ENCODE measurements at regions not wholly inside any gene's neighbourhood (a gene's known extent, or its start where the extent isn't known, plus 50 kb on each side); places are given as distances from the start of the nearest gene placed in this dataset.

GRCh38 chr1:4972761-4973320 lies 318.4 kb downstream of the AJAP1 start:
- DNase-seq, result no peak

DNA sequence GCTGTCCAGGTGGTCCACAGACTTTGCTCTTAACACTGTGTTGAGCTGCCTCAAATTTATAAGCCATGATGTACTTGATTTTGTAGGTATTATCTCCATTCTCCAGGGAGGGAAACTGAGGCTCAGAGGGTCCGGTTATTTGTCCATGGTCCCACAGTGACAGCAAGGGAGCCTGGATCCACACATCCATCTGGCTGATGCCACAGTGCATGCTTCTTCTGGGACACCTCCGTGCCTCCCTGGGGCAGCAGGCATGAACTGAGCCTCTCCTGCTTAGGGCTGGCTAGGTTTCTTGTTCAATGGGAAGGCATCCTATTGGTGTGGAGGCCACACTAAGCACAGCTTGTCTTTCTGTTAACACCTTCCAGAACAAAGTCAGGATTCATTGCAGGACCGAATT lies 317.3 kb downstream of the AJAP1 start:
- DNase-seq, result no peak

DNA sequence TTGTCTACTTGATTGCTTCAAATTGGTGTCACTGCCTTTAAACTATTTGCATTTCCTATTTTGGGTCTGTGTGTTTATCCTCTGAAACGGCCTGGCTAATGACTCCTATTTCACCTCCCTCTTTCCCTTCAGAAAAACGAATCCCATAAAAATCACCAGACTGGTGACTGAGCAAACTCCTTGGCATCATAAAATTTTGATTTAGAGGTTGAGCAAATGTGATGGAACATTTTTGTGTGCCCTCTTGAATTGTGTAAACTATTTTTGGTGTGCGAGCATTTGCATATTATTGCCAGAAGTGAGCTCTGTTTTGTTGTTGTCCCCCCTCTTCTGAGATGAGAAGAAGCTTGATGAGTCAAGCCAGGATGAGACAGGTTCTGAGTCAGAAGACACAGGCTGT lies 316.1 kb downstream of the AJAP1 start:
- no peak for DNase-seq

DNA sequence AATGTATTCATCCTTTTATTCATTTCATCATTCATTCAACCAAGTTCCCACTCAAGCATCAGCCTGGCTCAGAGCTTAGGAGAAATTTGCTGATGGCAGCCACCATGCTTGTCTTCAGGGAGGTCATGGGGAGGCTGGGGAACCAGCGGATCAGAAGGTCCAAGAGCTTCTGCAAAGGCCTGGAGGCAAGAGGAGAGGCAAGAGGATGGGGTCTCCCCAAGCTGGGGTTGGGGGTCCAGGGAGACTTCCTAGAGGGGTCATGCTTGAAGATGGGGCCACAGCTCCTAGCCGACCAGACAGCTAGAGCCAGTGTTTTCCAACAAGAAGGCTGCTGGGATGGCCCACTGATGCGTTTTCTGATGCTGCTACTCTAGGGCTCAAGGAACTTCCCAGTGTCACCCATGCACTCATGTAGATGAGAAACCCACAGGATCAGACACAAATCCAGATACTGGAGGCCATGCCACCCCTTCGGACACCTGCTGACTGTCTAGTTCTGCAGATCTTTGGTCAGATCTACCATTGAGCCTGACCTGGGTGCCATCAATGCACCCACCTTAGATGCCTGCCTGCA lies 315.2 kb downstream of the AJAP1 start:
- DNase-seq, result no peak

DNA sequence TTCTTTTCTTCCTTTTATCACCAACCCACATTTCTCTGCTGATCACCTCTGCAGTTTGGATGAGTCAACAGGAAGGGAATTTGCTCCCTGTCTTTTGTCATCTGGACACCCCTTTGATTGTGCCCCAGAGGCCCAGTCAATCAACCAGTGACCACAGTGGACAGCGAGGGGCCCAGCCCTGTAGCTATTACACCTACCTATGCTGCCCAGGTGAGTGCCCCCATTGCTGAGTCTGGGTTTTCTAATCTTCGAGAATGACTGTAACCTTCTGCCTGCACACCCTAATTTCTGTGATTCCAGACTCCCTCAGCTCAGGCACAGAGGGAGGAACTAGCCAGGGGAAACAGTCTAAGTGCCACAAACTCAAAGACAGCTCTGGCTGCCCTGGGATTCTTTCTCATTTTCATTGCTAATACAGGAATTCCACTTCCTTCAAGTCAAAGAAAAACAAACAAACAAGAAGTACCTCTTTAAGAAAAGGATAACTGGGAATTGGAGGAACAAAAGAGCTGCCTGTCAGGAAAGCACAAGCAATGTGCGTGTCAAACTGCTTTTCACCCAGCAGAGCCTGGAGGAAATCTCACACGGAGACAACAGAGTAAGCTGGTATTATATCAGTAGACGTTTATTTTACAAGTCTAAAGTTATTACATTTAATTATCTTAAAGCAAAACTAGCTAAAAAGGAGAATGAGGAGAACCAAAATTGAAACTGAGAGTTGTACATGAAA lies 311.1 kb downstream of the AJAP1 start:
- no peak for DNase-seq

DNA sequence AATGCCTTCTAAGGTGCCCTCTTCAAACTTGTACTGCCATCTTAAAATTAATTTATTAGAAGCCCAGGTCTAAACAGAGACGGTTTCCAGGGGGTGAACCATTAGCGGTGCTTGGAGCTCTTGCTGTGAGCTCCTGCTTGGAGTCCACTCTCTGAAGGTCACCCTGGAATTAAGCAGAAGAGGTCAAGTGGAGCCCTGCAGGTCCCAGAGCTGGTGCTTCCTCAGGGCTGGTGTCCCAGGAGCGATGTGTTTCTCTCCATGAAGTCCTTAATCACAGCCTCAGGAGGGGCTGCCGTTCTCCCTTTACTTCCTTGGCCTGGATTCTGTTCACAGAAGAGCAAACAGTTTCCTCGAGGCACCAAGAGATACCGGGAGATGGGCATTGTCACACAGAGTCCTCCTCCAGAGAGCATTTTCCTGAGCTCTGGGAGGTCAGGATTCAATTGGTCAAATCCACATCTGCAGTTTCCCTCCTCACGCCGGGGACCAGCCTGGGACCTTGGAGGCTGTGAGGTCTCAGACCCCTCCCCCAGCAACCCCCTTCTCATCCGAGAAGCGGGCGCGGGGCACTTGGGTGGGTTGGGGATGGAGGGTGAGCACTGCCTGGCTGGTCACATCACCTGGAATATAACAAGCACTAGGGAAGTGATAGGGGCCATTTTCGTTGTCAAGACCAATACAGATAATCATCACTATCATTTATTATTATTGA lies 310.4 kb downstream of the AJAP1 start:
- DNase-seq, result no peak

GRCh38 chr1:4963251-4963650 lies 308.8 kb downstream of the AJAP1 start:
- DNase-seq, result no peak

- DNase-seq, result no peak
These were observed 308.4 kb downstream of the AJAP1 start for GRCh38 chr1:4962836-4963235.

DNA sequence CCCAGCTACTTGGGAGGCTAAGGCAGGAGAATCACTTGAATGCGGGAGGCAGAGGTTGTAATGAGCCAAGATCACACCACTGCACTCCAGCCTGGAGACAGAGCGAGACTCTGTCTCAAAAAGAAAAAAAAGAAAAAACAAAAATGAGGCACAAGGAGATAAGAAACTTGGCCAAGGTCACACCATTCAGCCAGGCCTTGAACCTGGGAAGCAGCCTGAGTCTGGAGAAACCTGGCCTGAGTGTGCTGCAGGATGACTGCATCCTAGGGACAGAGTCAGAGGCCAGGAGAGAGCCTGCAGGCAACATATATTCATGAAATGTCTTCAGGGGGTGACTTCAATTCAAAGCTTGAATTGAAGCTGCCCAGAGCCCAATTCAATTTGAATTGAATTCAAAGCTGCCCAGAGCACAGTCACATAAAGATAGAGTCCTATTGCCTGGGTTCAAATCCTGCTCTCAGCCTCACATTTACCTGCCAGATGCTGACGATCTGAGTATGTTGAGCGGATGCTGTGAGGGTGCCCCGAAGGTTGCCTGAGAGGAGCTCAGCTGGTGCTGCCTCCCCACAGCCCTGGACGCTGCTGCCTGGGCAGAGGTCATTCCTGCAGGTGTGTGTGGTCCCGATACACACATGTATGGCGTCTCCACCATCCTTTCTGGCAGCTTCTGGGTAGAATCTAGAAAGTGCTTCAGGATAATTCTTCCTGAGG lies 307.7 kb downstream of the AJAP1 start:
- no peak for DNase-seq

DNA sequence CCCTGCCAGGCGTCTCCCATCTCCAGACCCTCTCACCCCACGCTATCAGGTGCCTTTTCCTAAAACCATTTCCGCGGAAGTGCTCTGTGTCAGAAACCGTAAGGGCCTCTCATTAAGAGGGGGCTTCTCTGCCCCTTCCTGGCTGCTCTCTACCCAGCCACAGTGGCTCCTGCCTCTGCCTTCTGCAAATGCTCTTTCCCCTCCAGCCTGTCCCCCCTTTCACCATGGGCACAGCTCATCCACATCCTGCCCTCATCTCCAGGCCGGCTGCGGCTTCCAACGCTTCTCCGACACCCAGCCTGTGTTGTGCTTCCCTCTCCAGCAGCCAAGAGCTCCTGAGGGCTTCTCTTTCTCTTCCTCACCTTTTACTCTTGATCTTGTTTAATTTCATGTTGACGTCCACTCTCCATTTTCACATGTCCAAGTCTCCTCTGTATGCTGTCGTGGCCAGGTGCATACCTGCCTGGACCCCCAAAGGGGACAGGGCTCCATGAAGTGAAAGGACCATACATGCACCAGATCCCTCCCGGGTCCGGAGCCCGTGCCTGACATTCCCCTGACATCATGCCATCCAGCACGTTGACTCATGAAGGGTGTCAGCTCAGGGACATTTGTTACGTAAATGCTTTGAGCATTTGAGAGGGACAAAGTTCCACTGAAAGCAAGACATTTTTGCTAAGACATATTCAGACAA lies 306.5 kb downstream of the AJAP1 start:
- no peak for DNase-seq

DNA sequence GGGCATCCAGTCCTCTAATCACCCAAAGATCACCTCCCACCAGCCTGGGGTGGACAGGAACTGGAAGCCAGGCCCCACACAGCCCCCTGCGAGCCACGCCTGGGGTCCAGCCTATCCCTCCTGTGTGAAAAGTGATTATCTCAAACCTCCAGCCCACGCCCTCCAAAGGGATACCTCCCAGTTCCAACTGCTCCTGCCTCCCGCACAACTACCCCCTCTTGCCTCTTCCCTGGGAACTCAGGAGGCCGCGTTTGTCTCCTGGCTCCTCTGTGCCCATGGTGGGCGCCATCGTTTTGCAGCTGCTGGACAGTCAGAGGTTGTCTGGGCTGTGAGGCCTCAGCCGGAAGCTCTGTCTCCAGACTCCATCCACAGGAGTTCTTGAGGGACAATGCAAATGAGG lies 305.9 kb downstream of the AJAP1 start:
- no peak for DNase-seq

DNA sequence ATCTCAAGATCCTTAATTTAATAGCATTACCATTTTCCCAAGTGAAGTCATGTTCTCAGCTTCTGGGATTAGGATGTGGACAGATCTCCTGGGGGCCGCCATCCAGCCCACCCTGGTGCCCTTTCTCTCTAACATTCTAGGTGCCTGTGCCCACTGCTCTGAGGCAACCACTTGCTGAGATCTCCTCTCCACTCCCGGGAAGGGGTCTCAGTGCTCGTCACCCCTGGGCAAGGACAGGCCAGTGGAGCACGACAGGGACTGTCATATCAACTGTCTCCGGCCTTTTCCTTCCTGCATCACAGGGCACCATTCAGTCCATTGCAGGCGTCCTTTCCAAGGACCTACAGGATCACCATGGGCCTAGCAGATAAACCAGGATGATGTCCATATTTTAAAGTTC lies 304.8 kb downstream of the AJAP1 start:
- no peak for DNase-seq

- no peak for DNase-seq
These were observed 302.6 kb downstream of the AJAP1 start for GRCh38 chr1:4957027-4957426.

DNA sequence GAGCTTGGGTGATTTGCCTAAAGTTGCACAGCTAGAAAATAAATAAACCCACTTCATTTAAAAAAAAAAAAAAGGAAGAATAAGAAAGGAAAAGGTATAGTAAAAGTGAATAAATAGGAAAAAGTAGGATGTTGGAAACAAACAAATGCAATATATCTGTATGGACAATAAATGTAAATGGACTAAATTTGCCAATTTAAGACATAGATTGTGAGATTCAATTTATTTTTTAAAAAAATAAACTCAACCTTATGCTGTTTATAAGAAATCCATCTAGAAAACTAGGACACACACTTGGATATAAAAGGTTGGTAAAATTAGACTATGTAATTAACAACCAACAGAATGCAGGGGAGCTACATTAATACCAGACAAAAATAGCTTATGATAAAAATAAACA lies 300.0 kb downstream of the AJAP1 start:
- no peak for DNase-seq

- DNase-seq, result no peak
These were observed 297.2 kb downstream of the AJAP1 start for GRCh38 chr1:4951601-4952000.

DNA sequence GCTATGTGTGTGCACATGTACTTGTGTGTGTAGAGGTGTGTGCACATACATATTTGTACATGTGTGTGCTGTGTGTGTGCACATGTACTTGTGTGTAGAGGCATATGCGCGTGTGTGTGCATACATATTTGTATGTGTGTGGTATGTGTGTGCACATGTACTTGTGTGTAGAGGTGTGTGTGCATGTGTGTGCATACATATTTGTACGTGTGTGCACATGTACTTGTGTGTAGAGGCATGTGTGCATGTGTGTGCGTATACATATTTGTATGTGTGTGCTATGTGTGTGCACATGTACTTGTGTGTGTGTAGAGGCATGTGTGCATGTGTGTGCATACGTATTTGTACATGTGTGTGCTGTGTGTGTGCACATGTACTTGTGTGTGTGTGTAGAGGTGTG lies 291.9 kb downstream of the AJAP1 start:
- DNase-seq, result no peak

- DNase-seq, result no peak
These were observed 290.5 kb downstream of the AJAP1 start for GRCh38 chr1:4944911-4945310.

- DNase-seq, result no peak
These were observed 289.7 kb downstream of the AJAP1 start for GRCh38 chr1:4944072-4944471.

DNA sequence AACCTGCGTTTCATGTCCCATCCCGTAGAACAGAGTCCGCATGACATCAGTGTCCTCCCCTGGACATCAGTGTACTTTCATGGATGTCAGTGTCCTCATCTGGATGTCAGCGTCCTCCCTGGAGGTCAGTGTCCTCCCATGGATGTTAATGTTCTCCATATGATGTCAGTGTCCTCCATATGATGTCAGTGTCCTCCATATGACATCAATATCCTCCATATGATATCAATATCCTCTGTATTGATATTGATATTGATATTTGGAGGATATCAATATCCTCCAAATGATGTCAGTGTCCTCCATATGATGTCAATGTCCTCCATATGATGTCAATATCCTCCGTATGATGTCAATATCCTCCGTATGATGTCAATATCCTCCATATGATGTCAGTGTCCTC lies 284.9 kb downstream of the AJAP1 start:
- DNase-seq, result no peak

- DNase-seq, result no peak
These were observed 283.6 kb downstream of the AJAP1 start for GRCh38 chr1:4937876-4938534.

DNA sequence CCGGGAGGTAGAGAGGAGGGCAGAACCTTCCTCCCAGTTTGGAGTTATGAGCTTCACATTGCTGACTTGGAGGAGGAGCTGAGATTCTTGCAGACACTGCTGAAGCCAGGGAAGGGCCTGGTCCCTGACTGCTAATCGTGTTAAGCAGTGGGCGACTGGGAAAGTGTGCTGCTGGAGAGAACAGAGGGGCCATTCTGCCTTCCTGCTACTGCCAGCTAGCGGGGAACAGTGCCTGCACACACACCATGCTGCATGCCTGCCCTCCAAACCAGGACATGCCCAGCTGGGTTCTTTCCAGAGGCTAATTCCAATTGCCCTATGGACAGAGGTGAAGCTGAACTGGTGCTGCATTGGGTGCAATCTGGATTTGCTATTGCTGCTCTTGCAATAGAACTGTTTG lies 281.4 kb downstream of the AJAP1 start:
- DNase-seq, result no peak

DNA sequence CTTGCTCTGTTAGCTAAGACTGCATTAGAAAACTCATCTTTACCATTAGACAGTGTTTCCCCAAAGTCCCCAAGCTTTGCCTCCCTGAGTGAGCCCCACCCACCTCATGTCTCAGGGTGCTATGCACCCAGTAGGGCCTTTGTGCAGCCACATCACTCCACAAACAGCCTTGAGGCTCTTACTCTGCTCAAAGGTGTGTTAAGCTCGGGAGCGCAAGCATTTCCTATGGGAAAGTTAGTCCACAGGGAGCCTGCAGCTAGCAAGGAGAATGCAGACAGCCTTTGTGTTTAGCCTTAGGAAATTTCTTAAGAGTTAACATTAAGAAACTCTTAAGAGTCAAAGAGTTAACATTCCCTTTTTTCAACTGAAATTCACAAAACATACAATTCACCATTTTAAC lies 278.8 kb downstream of the AJAP1 start:
- DNase-seq, result no peak

Measured in CD4-positive, alpha-beta T cell treated with Interleukin-15 for 1 hour (primary cell).